Endothelial cell of umbilical vein (primary cell): ENCODE measurements at regions not wholly inside any gene's neighbourhood (a gene's known extent, or its start where the extent isn't known, plus 50 kb on each side); places are given as distances from the start of the nearest gene placed in this dataset.

ENCODE experiments used
- CTCF ChIP-seq, 2 donors: IDR thresholded peaks; 1 replicate in 1 of 2; 2 replicates in 1 of 2; pipeline ENCODE4 v1.5.1; 2011; ENCODE audit warnings: low read length in 2 of 2, mild to moderate bottlenecking in 2 of 2, moderate library complexity in 2 of 2, control low read depth in 1 of 2, inconsistent platforms in 1 of 2, low read depth in 1 of 2; ENCODE audit not compliant: insufficient read depth in 1 of 2; ENCODE audit errors: extremely low read depth in 1 of 2
- EZH2 ChIP-seq: IDR thresholded peaks from 2 replicates; pipeline ENCODE4 v1.6.1; 2012; ENCODE audit warnings: borderline replicate concordance, low read depth, mild to moderate bottlenecking, moderate library complexity, low read length, inconsistent platforms; ENCODE audit not compliant: severe bottlenecking
- GATA2 ChIP-seq: IDR thresholded peaks from 2 replicates; pipeline ENCODE4 v1.7.0; 2011; ENCODE audit warnings: low read depth, mild to moderate bottlenecking, moderate library complexity, mixed read lengths, low read length; ENCODE audit not compliant: insufficient read length, insufficient read depth
- JUN ChIP-seq: IDR thresholded peaks from 2 replicates; pipeline ENCODE4 v1.6.1; 2011; ENCODE audit warnings: borderline replicate concordance, low read depth; ENCODE audit not compliant: insufficient read length, insufficient read depth
- MAX ChIP-seq: IDR thresholded peaks from 2 replicates; pipeline ENCODE4 v1.6.1; 2011; ENCODE audit not compliant: insufficient read depth, insufficient read length
- MYC ChIP-seq: IDR thresholded peaks from one replicate; pipeline ENCODE4 v1.6.1; 2011; ENCODE audit warnings: mild to moderate bottlenecking, low read depth, low read length
- POLR2A ChIP-seq: IDR thresholded peaks from 2 replicates; pipeline ENCODE4 v1.6.1; 2012; ENCODE audit warnings: low read depth, mild to moderate bottlenecking, control low read depth, low read length
- POLR2AphosphoS5 ChIP-seq: IDR thresholded peaks from 2 replicates; pipeline ENCODE4 v1.6.1; 2012; ENCODE audit warnings: low read depth, mild to moderate bottlenecking, control low read depth, low read length, moderate library complexity; ENCODE audit not compliant: insufficient read depth

- no peak for TF ChIP-seq CTCF (IDR thresholded peaks at IDR 0.05; ENCODE audit: extremely low read depth in 1 of 2, insufficient read depth in 1 of 2, low read depth in 1 of 2, low read length in 2 of 2)
- TF ChIP-seq POLR2A = no peak
- no peak for TF ChIP-seq MYC
- no peak for TF ChIP-seq POLR2AphosphoS5
- no peak for TF ChIP-seq JUN
- TF ChIP-seq MAX = no peak
- no peak for TF ChIP-seq GATA2
- no peak for TF ChIP-seq EZH2
Observed at GRCh38 chr13:44048326-44048725, 168.6 kb downstream of the LACC1 start.
